SU-DHL-6 (cell line): ENCODE measurements at regions not wholly inside any gene's neighbourhood (a gene's known extent, or its start where the extent isn't known, plus 50 kb on each side); places are given as distances from the start of the nearest gene placed in this dataset.

ENCODE experiments used
- H2AFZ ChIP-seq: fragments of 200-600 bp; sonication (generic); 2 replicates; pipeline ENCODE4 v1.6.1; 2014; ENCODE audit warnings: low read depth, mild to moderate bottlenecking, moderate library complexity, mixed read lengths, antibody characterized with exemption, low read length; ENCODE audit not compliant: severe bottlenecking
- H3F3A ChIP-seq: fragments of 200-600 bp; shearing (Covaris generic); 2 replicates; pipeline ENCODE4 v1.6.0; 2016; ENCODE audit warnings: antibody characterized with exemption, mild to moderate bottlenecking; ENCODE audit not compliant: insufficient read depth
- H3K27ac ChIP-seq: fragments of 200-600 bp; sonication (generic); 2 replicates; pipeline ENCODE4 v1.5.1; 2016; ENCODE audit warnings: low read depth, mild to moderate bottlenecking, low read length, moderate library complexity, mixed read lengths
- H3K27me3 ChIP-seq: fragments of 200-600 bp; sonication (generic), shearing (Covaris generic); 2 replicates; pipeline ENCODE4 v1.6.0; 2014; ENCODE audit warnings: mild to moderate bottlenecking, low read length
- H3K36me3 ChIP-seq: fragments of 200-600 bp; sonication (generic); 2 replicates; pipeline ENCODE4 v1.6.1; 2014; ENCODE audit warnings: mild to moderate bottlenecking, low read length, mixed read lengths
- H3K4me2 ChIP-seq: fragments of 300-600, 200-600 bp; shearing (Covaris generic), sonication (generic); 2 replicates; pipeline ENCODE4 v1.6.0; 2014; ENCODE audit warnings: low read length, low read depth, mild to moderate bottlenecking; ENCODE audit not compliant: poor library complexity, severe bottlenecking
- H3K4me3 ChIP-seq: fragments of 200-600 bp; sonication (generic); 2 replicates; pipeline ENCODE4 v1.5.1; 2014; ENCODE audit warnings: antibody characterized with exemption, low read length, mild to moderate bottlenecking, mixed read lengths; ENCODE audit not compliant: insufficient read depth, poor library complexity, severe bottlenecking
- H3K79me2 ChIP-seq: fragments of 200-600 bp; sonication (generic); 2 replicates; pipeline ENCODE4 v1.6.1; 2014; ENCODE audit warnings: mild to moderate bottlenecking, low read length, moderate library complexity; ENCODE audit not compliant: insufficient read depth
- H3K9ac ChIP-seq: fragments of 200-600 bp; sonication (generic); 2 replicates; pipeline ENCODE4 v1.7.0; 2014; ENCODE audit warnings: mild to moderate bottlenecking, low read length
- H3K9me2 ChIP-seq: fragments of 200-600 bp; sonication (generic); replicated peaks from 2 replicates; pipeline ENCODE4 v1.6.1; 2014; ENCODE audit warnings: low read length; ENCODE audit not compliant: insufficient read depth
- H3K9me3 ChIP-seq: fragments of 200-600 bp; sonication (generic); 2 replicates; pipeline ENCODE4 v1.6.1; 2014; ENCODE audit warnings: low read length, mixed read lengths; ENCODE audit not compliant: insufficient read depth
- H4K20me1 ChIP-seq: fragments of 200-600 bp; sonication (generic); 2 replicates; pipeline ENCODE4 v1.6.1; 2014; ENCODE audit warnings: low read depth, mild to moderate bottlenecking, antibody characterized with exemption, low read length, moderate library complexity, mixed read lengths
- EZH2phosphoT487 ChIP-seq: fragments of 200-600 bp; sonication (generic), shearing (Covaris generic); conservative IDR thresholded peaks from 2 replicates; pipeline ENCODE4 v1.6.1; 2018; ENCODE audit warnings: mild to moderate bottlenecking, antibody characterized with exemption, low read length, moderate library complexity, mixed read lengths
- TF ChIP-seq, protein P1 (sequence below): fragments of 200-600 bp; sonication (generic); IDR thresholded peaks from one replicate; pipeline ENCODE4 v1.5.1; 2017; ENCODE audit warnings: antibody characterized with exemption, mild to moderate bottlenecking, low read length, moderate library complexity; ENCODE audit not compliant: insufficient read depth, poor library complexity, severe bottlenecking

DNA sequence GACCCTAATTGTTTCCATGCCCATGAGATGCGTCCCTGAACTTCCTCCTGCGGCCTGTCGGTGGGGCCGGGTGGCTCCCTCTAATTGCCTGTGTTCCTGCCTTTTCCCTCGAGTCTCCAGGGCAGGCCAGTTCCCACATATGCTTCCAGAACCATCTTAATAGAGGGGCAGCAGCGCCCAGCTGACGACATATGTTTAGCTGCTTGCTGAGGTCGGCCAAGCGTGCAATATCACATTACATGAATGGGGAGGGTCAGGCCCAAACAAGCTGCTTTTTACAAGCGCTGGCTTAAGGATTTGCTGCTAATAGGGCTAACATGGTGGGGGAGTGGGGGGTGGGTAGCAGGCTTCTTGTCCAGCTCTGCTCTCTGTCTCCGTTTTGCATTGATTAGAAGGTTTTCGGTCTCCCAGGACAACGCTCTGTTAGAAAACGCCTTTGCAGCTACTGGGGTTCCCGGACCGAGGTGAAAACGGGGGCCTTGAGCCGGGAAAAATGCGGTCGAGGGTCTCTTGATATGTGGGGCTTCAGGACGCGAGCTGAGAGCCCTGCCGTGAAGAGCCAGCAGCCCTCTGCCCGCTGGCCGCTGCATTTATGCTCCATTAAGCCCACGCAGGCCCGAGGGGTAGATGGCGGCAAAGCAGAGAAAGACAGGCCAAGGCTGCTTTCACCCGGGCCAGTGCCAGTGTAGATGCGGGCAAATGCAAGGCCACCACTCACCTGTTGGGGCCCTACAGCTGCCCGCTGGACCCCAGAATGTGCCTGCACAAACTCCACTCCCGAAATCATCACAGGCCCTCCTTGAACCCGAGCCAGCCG is 308.5 kb downstream of the BMP7 start:
- no peak overlapping the region for H3K27ac ChIP-seq

DNA sequence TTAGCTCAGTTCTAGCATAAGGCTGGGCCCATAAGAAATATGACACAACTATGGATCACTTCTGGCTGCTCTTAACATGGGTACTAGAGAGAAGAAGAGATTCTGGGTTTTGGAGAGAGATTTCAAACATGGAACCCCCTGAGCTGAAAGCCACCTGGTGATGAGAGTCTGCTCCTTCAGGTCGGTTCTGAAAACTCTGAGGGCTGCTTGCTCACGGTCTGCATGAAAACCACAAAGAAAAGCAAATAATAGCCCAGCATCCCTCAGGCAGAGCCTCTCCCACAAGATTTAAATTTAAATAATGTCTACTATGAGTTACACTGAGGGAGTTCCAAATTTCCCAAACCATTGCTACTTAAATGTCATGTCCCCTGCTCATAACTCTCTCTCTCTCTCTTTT is 301.5 kb downstream of the BMP7 start:
- Histone ChIP-seq H4K20me1 (no peaks in the 10 kb centered on the region), H2AFZ (no peak overlapping the region), H3K9ac (no peak overlapping the region), H3K9me3 (no peaks in the 10 kb centered on the region), H3K4me2 (no peak overlapping the region), H3F3A (no peaks in the 10 kb centered on the region), H3K9me2 (no peaks in the 10 kb centered on the region), H3K4me3 (no peak overlapping the region), H3K27ac (no peak overlapping the region), H3K36me3 (no peaks in the 10 kb centered on the region), H3K79me2 (no peaks in the 10 kb centered on the region), H3K27me3 (no peaks in the 10 kb centered on the region)
- no peak for TF ChIP-seq EZH2phosphoT487
- TF ChIP-seq, protein P1, sequence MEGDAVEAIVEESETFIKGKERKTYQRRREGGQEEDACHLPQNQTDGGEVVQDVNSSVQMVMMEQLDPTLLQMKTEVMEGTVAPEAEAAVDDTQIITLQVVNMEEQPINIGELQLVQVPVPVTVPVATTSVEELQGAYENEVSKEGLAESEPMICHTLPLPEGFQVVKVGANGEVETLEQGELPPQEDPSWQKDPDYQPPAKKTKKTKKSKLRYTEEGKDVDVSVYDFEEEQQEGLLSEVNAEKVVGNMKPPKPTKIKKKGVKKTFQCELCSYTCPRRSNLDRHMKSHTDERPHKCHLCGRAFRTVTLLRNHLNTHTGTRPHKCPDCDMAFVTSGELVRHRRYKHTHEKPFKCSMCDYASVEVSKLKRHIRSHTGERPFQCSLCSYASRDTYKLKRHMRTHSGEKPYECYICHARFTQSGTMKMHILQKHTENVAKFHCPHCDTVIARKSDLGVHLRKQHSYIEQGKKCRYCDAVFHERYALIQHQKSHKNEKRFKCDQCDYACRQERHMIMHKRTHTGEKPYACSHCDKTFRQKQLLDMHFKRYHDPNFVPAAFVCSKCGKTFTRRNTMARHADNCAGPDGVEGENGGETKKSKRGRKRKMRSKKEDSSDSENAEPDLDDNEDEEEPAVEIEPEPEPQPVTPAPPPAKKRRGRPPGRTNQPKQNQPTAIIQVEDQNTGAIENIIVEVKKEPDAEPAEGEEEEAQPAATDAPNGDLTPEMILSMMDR = no peak

More for the DNA sequence above, 308.5 kb downstream of the BMP7 start:
- Histone ChIP-seq H3K4me2 (no peak overlapping the region), H3K9me2 (no peaks in the 10 kb centered on the region), H3K27me3 (no peaks in the 10 kb centered on the region), H3K36me3 (no peaks in the 10 kb centered on the region), H3K79me2 (no peaks in the 10 kb centered on the region), H3K9ac (no peak overlapping the region), H3F3A (no peaks in the 10 kb centered on the region), H2AFZ (no peak overlapping the region), H4K20me1 (no peaks in the 10 kb centered on the region), H3K4me3 (no peak overlapping the region), H3K9me3 (no peaks in the 10 kb centered on the region)
- TF ChIP-seq, protein P1 = no peak
- no peak for TF ChIP-seq EZH2phosphoT487

DNA sequence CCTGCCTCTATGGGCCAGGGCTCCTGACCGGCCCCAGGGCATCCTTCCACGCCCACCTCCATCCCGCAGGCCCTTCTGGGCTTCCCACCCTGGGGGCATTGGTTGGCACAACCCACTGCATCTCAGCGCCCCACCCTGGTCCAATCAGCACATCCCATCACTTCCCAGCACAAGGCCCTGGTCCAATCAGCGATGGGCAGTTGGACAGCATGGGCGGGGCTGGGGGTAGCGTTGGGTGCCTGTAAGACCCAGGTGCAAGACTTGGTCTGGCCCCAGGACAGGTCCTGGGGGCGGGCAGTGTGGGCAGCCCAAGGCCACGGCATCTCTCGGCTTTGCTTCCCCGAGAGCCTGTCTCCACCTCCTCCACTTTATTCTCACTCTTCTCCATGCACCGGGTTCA is 298.5 kb downstream of the BMP7 start:
- Histone ChIP-seq H4K20me1 (no peaks in the 10 kb centered on the region), H3K27ac (no peak overlapping the region), H3K27me3 (no peaks in the 10 kb centered on the region), H3K4me3 (no peak overlapping the region), H3F3A (no peaks in the 10 kb centered on the region), H3K36me3 (no peaks in the 10 kb centered on the region), H3K9me3 (no peaks in the 10 kb centered on the region), H3K4me2 (no peak overlapping the region), H3K79me2 (no peaks in the 10 kb centered on the region), H3K9me2 (no peaks in the 10 kb centered on the region), H2AFZ (no peak overlapping the region), H3K9ac (no peak overlapping the region)
- TF ChIP-seq, protein P1 = no peak
- TF ChIP-seq EZH2phosphoT487 = no peak
